Suprapubic skin (tissue), 3 donors: ENCODE measurements at regions not wholly inside any gene's neighbourhood (a gene's known extent, or its start where the extent isn't known, plus 50 kb on each side); places are given as distances from the start of the nearest gene placed in this dataset.

Experiments used
- EP300 ChIP-seq: sonication (generic); formaldehyde crosslinking; IDR thresholded peaks from one replicate; pipeline ENCODE4 v1.6.1; 2017; ENCODE audit warnings: antibody characterized with exemption
- TF ChIP-seq, protein P1 (sequence below), 2 donors: fragments of 200-600 bp in 1 of 2; fragments of 450-650 bp in 1 of 2; sonication (generic) in 1 of 2; IDR thresholded peaks; one replicate each; pipeline ENCODE4 v1.5.1; 2016 to 2019; ENCODE audit warnings: antibody characterized with exemption in 2 of 2, mild to moderate bottlenecking in 1 of 2, moderate library complexity in 1 of 2

DNA sequence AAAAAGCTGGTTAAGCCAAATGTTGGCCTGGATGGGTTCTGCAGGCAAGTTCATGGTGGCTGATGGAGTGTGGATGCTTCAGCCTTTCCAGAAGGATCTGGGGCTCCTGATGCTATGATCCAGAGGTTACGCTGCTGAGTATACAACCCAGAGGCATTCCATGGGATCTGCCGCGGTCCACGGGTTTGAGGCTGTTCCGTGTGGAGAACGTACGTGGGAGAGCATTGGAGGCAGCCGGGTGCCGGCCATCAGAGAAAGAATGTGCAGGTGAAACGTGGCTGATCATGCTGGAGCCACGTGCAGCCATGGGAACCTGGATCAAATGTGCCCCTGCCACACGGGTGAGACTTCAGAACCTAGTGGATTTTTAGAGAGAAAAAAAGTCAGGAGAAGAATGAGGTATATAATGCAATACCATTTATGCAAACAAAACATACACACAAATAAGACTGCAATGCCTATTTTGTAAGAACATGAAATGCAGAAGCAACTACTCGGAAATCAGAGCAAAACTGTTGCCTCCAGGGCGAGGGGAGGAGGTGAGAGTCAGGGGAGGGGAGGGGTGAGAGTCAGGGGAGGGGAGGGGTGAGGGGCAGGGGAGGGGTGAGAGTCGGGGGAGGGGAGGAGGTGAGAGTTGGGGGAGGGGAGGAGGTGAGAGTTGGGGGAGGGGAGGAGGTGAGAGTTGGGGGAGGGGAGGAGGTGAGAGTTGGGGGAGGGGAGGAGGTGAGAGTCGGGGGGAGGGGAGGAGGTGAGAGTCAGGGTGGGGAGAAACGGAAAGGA, 116.5 kb upstream of the C1orf174 start:
- TF ChIP-seq, protein P1, sequence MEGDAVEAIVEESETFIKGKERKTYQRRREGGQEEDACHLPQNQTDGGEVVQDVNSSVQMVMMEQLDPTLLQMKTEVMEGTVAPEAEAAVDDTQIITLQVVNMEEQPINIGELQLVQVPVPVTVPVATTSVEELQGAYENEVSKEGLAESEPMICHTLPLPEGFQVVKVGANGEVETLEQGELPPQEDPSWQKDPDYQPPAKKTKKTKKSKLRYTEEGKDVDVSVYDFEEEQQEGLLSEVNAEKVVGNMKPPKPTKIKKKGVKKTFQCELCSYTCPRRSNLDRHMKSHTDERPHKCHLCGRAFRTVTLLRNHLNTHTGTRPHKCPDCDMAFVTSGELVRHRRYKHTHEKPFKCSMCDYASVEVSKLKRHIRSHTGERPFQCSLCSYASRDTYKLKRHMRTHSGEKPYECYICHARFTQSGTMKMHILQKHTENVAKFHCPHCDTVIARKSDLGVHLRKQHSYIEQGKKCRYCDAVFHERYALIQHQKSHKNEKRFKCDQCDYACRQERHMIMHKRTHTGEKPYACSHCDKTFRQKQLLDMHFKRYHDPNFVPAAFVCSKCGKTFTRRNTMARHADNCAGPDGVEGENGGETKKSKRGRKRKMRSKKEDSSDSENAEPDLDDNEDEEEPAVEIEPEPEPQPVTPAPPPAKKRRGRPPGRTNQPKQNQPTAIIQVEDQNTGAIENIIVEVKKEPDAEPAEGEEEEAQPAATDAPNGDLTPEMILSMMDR (IDR thresholded peaks at IDR 0.05): no peak
- TF ChIP-seq EP300: no peak
